ENCODE measurements at regions not wholly inside any gene's neighbourhood (a gene's known extent, or its start where the extent isn't known, plus 50 kb on each side); places are given as distances from the start of the nearest gene placed in this dataset.

- TF ChIP-seq CTCF (optimal IDR thresholded peaks at IDR 0.05 in 1 of 3, IDR thresholded peaks at IDR 0.05 in 1 of 3, conservative IDR thresholded peaks at IDR 0.05 in 1 of 3; ENCODE audit: extremely low read depth in 1 of 3, insufficient read depth in 2 of 3, low read length in 3 of 3) (no peak), EZH2 (IDR thresholded peaks at IDR 0.05; ENCODE audit: low read length) (no peak)
Measured at GRCh38 chr6:21730533-21730932, 137.0 kb downstream of the SOX4 start.

All from keratinocyte (primary cell).